Mammary epithelial cell (primary cell): ENCODE measurements at regions not wholly inside any gene's neighbourhood (a gene's known extent, or its start where the extent isn't known, plus 50 kb on each side); places are given as distances from the start of the nearest gene placed in this dataset.

ENCODE experiments used
- EZH2 ChIP-seq: IDR thresholded peaks from 2 replicates; pipeline ENCODE4 v1.6.1; 2012; ENCODE audit warnings: low read length, inconsistent platforms, borderline replicate concordance
- TF ChIP-seq, protein P1 (sequence below), 2 donors: IDR thresholded peaks in 1 of 2; conservative IDR thresholded peaks in 1 of 2; 2 replicates each; pipeline ENCODE4 v1.5.1; 2011 to 2012; ENCODE audit warnings: inconsistent platforms in 2 of 2, low read length in 2 of 2, mild to moderate bottlenecking in 2 of 2, control low read depth in 1 of 2, low read depth in 1 of 2; ENCODE audit not compliant: insufficient read depth in 1 of 2; ENCODE audit errors: extremely low read depth in 1 of 2

- TF ChIP-seq, protein P1, sequence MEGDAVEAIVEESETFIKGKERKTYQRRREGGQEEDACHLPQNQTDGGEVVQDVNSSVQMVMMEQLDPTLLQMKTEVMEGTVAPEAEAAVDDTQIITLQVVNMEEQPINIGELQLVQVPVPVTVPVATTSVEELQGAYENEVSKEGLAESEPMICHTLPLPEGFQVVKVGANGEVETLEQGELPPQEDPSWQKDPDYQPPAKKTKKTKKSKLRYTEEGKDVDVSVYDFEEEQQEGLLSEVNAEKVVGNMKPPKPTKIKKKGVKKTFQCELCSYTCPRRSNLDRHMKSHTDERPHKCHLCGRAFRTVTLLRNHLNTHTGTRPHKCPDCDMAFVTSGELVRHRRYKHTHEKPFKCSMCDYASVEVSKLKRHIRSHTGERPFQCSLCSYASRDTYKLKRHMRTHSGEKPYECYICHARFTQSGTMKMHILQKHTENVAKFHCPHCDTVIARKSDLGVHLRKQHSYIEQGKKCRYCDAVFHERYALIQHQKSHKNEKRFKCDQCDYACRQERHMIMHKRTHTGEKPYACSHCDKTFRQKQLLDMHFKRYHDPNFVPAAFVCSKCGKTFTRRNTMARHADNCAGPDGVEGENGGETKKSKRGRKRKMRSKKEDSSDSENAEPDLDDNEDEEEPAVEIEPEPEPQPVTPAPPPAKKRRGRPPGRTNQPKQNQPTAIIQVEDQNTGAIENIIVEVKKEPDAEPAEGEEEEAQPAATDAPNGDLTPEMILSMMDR (conservative IDR thresholded peaks at IDR 0.05 in 1 of 2, IDR thresholded peaks at IDR 0.05 in 1 of 2; ENCODE audit: extremely low read depth in 1 of 2, insufficient read depth in 1 of 2, low read depth in 1 of 2, low read length in 2 of 2): no peak
- no peak for TF ChIP-seq EZH2
These were observed 255.8 kb downstream of the FAM43A start for GRCh38 chr3:194941360-194941955.
